ENCODE measurements at regions not wholly inside any gene's neighbourhood (a gene's known extent, or its start where the extent isn't known, plus 50 kb on each side); places are given as distances from the start of the nearest gene placed in this dataset.

GRCh38 chr16:35450648-35451047, 1991.2 kb downstream of the TP53TG3F start:
- no peak for DNase-seq (ENCODE audit: low spot score, unreplicated experiment)
- H3K27me3 Mint-ChIP-seq: no peaks in the 10 kb centered on the region
- TF ChIP-seq CTCF (IDR thresholded peaks at IDR 0.05; ENCODE audit: unreplicated experiment): no peak
- no peak overlapping the region for H3K4me3 Mint-ChIP-seq (ENCODE audit: low read depth)
- H3K36me3 Mint-ChIP-seq (ENCODE audit: insufficient read depth): no peaks in the 10 kb centered on the region
- no peak overlapping the region for H3K27ac Mint-ChIP-seq
- no peaks in the 10 kb centered on the region for H3K4me1 Mint-ChIP-seq (ENCODE audit: low read depth)
- peaks cover 51% of the 10 kb centered on the region for H3K9me3 Mint-ChIP-seq (ENCODE audit: low read depth)

GRCh38 chr16:35452471-35452870, 1993.1 kb downstream of the TP53TG3F start:
- no peak for DNase-seq (ENCODE audit: low spot score, unreplicated experiment)
- no peak for TF ChIP-seq CTCF (IDR thresholded peaks at IDR 0.05; ENCODE audit: unreplicated experiment)
- H3K27ac Mint-ChIP-seq: no peak overlapping the region
- no peaks in the 10 kb centered on the region for H3K4me1 Mint-ChIP-seq (ENCODE audit: low read depth)
- H3K9me3 Mint-ChIP-seq (ENCODE audit: low read depth): peaks cover 57% of the 10 kb centered on the region
- H3K4me3 Mint-ChIP-seq (ENCODE audit: low read depth): no peak overlapping the region
- no peaks in the 10 kb centered on the region for H3K36me3 Mint-ChIP-seq (ENCODE audit: insufficient read depth)
- H3K27me3 Mint-ChIP-seq: no peaks in the 10 kb centered on the region

GRCh38 chr16:35463358-35463757, 2003.9 kb downstream of the TP53TG3F start:
- DNase-seq (ENCODE audit: low spot score, unreplicated experiment): no peak
- H3K4me3 Mint-ChIP-seq (ENCODE audit: low read depth): no peak overlapping the region
- no peak for TF ChIP-seq CTCF (IDR thresholded peaks at IDR 0.05; ENCODE audit: unreplicated experiment)
- no peak overlapping the region for H3K27ac Mint-ChIP-seq
- no peaks in the 10 kb centered on the region for H3K4me1 Mint-ChIP-seq (ENCODE audit: low read depth)
- H3K27me3 Mint-ChIP-seq: no peaks in the 10 kb centered on the region
- H3K9me3 Mint-ChIP-seq (ENCODE audit: low read depth): peaks cover 55% of the 10 kb centered on the region
- H3K36me3 Mint-ChIP-seq (ENCODE audit: insufficient read depth): peaks cover 2% of the 10 kb centered on the region

DNA sequence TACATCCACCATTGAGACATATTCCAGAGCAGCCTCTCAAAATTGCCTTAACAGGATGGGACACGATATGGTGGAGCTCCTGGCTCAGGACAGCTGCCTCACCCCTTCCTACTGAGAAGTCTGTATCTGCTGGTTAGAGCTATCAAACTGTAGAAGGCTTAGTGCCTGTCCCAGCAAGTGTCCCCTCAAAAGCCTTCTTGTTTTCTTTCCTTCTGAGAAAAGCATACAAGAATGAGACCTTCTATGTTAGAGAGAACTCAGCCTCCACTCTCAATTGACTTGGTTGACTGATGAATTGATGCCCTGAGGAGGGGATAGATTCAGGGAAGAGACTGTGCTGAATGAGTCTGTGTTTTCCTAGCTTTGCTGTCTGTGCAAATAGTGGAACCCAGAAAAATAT, 2020.9 kb downstream of the TP53TG3F start:
- Mint-ChIP-seq H3K27ac (no peak overlapping the region), H3K9me3 (ENCODE audit: low read depth) (peaks cover 51% of the 10 kb centered on the region), H3K36me3 (ENCODE audit: insufficient read depth) (no peaks in the 10 kb centered on the region), H3K4me3 (ENCODE audit: low read depth) (no peak overlapping the region), H3K4me1 (ENCODE audit: low read depth) (no peaks in the 10 kb centered on the region), H3K27me3 (no peaks in the 10 kb centered on the region)
- DNase-seq (ENCODE audit: low spot score, unreplicated experiment): no peak
- TF ChIP-seq CTCF (IDR thresholded peaks at IDR 0.05; ENCODE audit: unreplicated experiment): no peak

GRCh38 chr16:35480988-35481387, 2021.6 kb downstream of the TP53TG3F start:
- Mint-ChIP-seq H3K4me3 (ENCODE audit: low read depth) (no peak overlapping the region), H3K4me1 (ENCODE audit: low read depth) (no peaks in the 10 kb centered on the region), H3K27me3 (no peaks in the 10 kb centered on the region), H3K27ac (no peak overlapping the region), H3K36me3 (ENCODE audit: insufficient read depth) (no peaks in the 10 kb centered on the region), H3K9me3 (ENCODE audit: low read depth) (peaks cover 45% of the 10 kb centered on the region)
- no peak for TF ChIP-seq CTCF (IDR thresholded peaks at IDR 0.05; ENCODE audit: unreplicated experiment)
- DNase-seq (ENCODE audit: low spot score, unreplicated experiment): no peak

Data from progenitor cell of endocrine pancreas (in vitro differentiated cells).